ENCODE measurements at regions not wholly inside any gene's neighbourhood (a gene's known extent, or its start where the extent isn't known, plus 50 kb on each side); places are given as distances from the start of the nearest gene placed in this dataset.
"Not testable (repeated sequence)": the region's sequence is repeated elsewhere in the genome, so short reads cannot be mapped to it uniquely, and the experiment has no call there.

DNA sequence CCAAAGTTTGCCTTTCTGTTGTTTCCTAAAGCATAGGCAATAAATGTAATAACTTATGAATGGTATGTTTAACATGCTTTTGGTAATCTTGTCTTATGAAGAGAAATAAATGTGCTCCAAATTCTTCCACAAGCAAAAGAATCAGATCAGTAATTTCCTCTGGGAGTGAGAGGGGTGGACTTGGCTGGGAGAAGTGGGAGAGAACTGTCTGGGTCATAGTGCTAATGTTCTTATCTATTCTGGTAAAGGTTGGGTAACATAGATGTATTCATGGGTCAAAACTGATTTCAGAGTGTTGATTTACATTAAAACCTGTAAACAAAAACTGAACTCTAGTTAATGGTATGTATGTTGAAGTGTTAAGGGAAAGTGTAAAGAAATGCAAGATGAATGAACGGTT is 211.7 kb upstream of the IRS2 start:
- Histone ChIP-seq H3K27me3 (ENCODE audit: control insufficient read depth in 1 of 2, insufficient read depth in 2 of 2, low read length in 2 of 2) (peaks cover 0 to 3% of the 10 kb centered on the region in 2 donors), H3K4me3 (ENCODE audit: low read length in 2 of 2) (no peak overlapping the region), H3K9ac (ENCODE audit: low read length in 2 of 2) (no peak overlapping the region), H3K27ac (ENCODE audit: low read length) (no peak overlapping the region), H3K4me1 (ENCODE audit: control insufficient read depth, insufficient read depth, low read length) (no peaks in the 10 kb centered on the region), H3K36me3 (ENCODE audit: control insufficient read depth in 2 of 2, insufficient read depth in 2 of 2, low read length in 2 of 2) (no peaks in the 10 kb centered on the region), H3K9me3 (ENCODE audit: control insufficient read depth in 2 of 2, low read length in 2 of 2) (no peaks in the 10 kb centered on the region)

DNA sequence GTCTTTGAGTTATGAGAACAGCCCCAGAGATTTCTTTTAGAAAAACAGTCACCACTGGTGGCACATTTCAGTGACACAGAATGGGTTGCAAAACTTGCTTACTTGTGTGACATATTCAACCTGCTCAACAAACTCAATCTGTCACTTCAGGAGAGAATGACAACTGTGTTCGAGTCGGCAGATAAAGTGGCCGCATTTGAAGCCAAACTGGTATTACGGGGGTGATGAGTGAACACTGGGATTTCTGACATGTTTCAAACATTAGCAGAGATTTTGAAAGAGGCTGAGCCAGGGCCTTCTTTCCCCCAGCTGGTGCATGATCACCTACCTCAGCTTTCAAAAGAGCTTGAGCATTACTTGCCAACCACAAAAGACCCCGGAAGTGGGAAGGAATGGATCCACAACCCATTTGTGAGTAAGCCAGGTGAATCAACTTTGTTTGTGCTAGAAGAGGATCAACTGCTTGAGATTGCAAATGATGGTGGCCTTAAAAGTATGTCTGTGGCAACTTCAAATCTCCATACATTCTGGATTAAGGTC is 210.7 kb upstream of the IRS2 start:
- H3K4me1 ChIP-seq (ENCODE audit: control insufficient read depth, insufficient read depth, low read length); H3K9me3 ChIP-seq (ENCODE audit: control insufficient read depth in 2 of 2, low read length in 2 of 2); H3K27ac ChIP-seq (ENCODE audit: low read length); H3K4me3 ChIP-seq (ENCODE audit: low read length in 2 of 2); H3K27me3 ChIP-seq (ENCODE audit: control insufficient read depth in 1 of 2, insufficient read depth in 2 of 2, low read length in 2 of 2); H3K9ac ChIP-seq (ENCODE audit: low read length in 2 of 2); H3K36me3 ChIP-seq (ENCODE audit: control insufficient read depth in 2 of 2, insufficient read depth in 2 of 2, low read length in 2 of 2): not testable (repeated sequence)

- Histone ChIP-seq H3K27ac (ENCODE audit: low read length) (no peak overlapping the region), H3K9me3 (ENCODE audit: control insufficient read depth in 2 of 2, low read length in 2 of 2) (no peaks in the 10 kb centered on the region), H3K4me3 (ENCODE audit: low read length in 2 of 2) (no peak overlapping the region), H3K4me1 (ENCODE audit: control insufficient read depth, insufficient read depth, low read length) (no peaks in the 10 kb centered on the region), H3K27me3 (ENCODE audit: control insufficient read depth in 1 of 2, insufficient read depth in 2 of 2, low read length in 2 of 2) (peaks cover 0 to 3% of the 10 kb centered on the region in 2 donors), H3K9ac (ENCODE audit: low read length in 2 of 2) (no peak overlapping the region), H3K36me3 (ENCODE audit: control insufficient read depth in 2 of 2, insufficient read depth in 2 of 2, low read length in 2 of 2) (no peaks in the 10 kb centered on the region)
These were observed 210.1 kb upstream of the IRS2 start for GRCh38 chr13:109996404-109996960.

- Histone ChIP-seq H3K9ac (ENCODE audit: low read length in 2 of 2) (no peak overlapping the region), H3K27ac (ENCODE audit: low read length) (no peak overlapping the region), H3K4me3 (ENCODE audit: low read length in 2 of 2) (no peak overlapping the region), H3K27me3 (ENCODE audit: control insufficient read depth in 1 of 2, insufficient read depth in 2 of 2, low read length in 2 of 2) (peaks cover 0 to 3% of the 10 kb centered on the region in 2 donors), H3K4me1 (ENCODE audit: control insufficient read depth, insufficient read depth, low read length) (no peaks in the 10 kb centered on the region), H3K9me3 (ENCODE audit: control insufficient read depth in 2 of 2, low read length in 2 of 2) (no peaks in the 10 kb centered on the region), H3K36me3 (ENCODE audit: control insufficient read depth in 2 of 2, insufficient read depth in 2 of 2, low read length in 2 of 2) (no peaks in the 10 kb centered on the region)
These were observed 209.2 kb upstream of the IRS2 start for GRCh38 chr13:109995578-109995977.

DNA sequence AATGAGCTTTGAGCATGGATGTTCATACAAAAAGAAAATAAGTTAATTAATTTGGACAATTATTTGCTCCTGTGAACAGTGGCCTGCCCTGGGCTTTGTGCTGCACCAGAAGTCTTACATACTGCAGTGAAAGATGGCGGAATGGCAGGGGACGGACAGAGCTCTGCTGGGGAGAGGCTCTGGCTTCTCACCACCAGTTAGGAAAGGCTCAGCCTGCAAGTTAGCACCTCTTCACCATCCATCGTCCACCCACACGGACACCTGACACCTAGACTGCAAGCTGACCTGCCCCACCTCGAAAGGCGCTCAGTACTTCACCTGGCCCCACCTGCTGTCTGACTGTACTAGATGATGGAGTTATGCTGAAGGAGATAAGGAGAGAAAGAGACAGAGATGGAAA is 203.9 kb upstream of the IRS2 start:
- no peaks in the 10 kb centered on the region for H3K9me3 ChIP-seq (ENCODE audit: control insufficient read depth in 2 of 2, low read length in 2 of 2)
- peaks cover 0 to under 1% of the 10 kb centered on the region in 2 donors for H3K27me3 ChIP-seq (ENCODE audit: control insufficient read depth in 1 of 2, insufficient read depth in 2 of 2, low read length in 2 of 2)
- no peak overlapping the region for H3K27ac ChIP-seq (ENCODE audit: low read length)
- no peak overlapping the region for H3K4me3 ChIP-seq (ENCODE audit: low read length in 2 of 2)
- no peaks in the 10 kb centered on the region for H3K36me3 ChIP-seq (ENCODE audit: control insufficient read depth in 2 of 2, insufficient read depth in 2 of 2, low read length in 2 of 2)
- no peak overlapping the region for H3K9ac ChIP-seq (ENCODE audit: low read length in 2 of 2)
- H3K4me1 ChIP-seq (ENCODE audit: control insufficient read depth, insufficient read depth, low read length) = no peaks in the 10 kb centered on the region

DNA sequence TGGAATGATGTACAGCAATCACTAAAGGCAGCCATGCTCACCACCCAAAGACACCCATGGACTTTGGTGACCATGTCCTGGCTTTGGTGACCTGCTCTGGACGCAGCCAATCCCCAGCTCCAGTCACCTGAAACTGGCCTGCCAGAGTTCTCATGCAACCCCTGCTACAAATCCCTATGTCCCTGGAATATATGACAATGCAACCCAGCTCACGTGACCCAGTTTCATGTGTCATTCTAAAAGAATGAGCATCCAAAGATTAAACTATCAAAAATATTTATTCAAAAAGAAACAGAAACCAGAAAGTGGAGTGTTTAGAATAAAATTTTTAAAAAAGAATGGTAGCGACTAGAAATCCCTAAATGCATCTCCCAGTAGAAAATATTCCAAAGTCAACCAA is 203.3 kb upstream of the IRS2 start:
- Histone ChIP-seq H3K9me3 (ENCODE audit: control insufficient read depth in 2 of 2, low read length in 2 of 2) (no peaks in the 10 kb centered on the region), H3K9ac (ENCODE audit: low read length in 2 of 2) (no peak overlapping the region), H3K4me1 (ENCODE audit: control insufficient read depth, insufficient read depth, low read length) (no peaks in the 10 kb centered on the region), H3K27me3 (ENCODE audit: control insufficient read depth in 1 of 2, insufficient read depth in 2 of 2, low read length in 2 of 2) (no peaks in the 10 kb centered on the region), H3K36me3 (ENCODE audit: control insufficient read depth in 2 of 2, insufficient read depth in 2 of 2, low read length in 2 of 2) (no peaks in the 10 kb centered on the region), H3K27ac (ENCODE audit: low read length) (no peak overlapping the region), H3K4me3 (ENCODE audit: low read length in 2 of 2) (no peak overlapping the region)

- Histone ChIP-seq H3K9ac (ENCODE audit: low read length in 2 of 2) (no peak overlapping the region), H3K4me1 (ENCODE audit: control insufficient read depth, insufficient read depth, low read length) (no peaks in the 10 kb centered on the region), H3K27me3 (ENCODE audit: control insufficient read depth in 1 of 2, insufficient read depth in 2 of 2, low read length in 2 of 2) (no peaks in the 10 kb centered on the region), H3K36me3 (ENCODE audit: control insufficient read depth in 2 of 2, insufficient read depth in 2 of 2, low read length in 2 of 2) (no peaks in the 10 kb centered on the region), H3K9me3 (ENCODE audit: control insufficient read depth in 2 of 2, low read length in 2 of 2) (no peaks in the 10 kb centered on the region), H3K27ac (ENCODE audit: low read length) (no peak overlapping the region), H3K4me3 (ENCODE audit: low read length in 2 of 2) (no peak overlapping the region)
These were observed 202.8 kb upstream of the IRS2 start for GRCh38 chr13:109989155-109989554.

- no peaks in the 10 kb centered on the region for H3K9me3 ChIP-seq (ENCODE audit: control insufficient read depth in 2 of 2, low read length in 2 of 2)
- H3K4me3 ChIP-seq (ENCODE audit: low read length in 2 of 2) = no peak overlapping the region
- H3K4me1 ChIP-seq (ENCODE audit: control insufficient read depth, insufficient read depth, low read length) = no peaks in the 10 kb centered on the region
- no peaks in the 10 kb centered on the region for H3K36me3 ChIP-seq (ENCODE audit: control insufficient read depth in 2 of 2, insufficient read depth in 2 of 2, low read length in 2 of 2)
- no peak overlapping the region for H3K27ac ChIP-seq (ENCODE audit: low read length)
- no peak overlapping the region for H3K9ac ChIP-seq (ENCODE audit: low read length in 2 of 2)
- H3K27me3 ChIP-seq (ENCODE audit: control insufficient read depth in 1 of 2, insufficient read depth in 2 of 2, low read length in 2 of 2) = no peaks in the 10 kb centered on the region
These were observed 200.5 kb upstream of the IRS2 start for GRCh38 chr13:109986851-109987250.

DNA sequence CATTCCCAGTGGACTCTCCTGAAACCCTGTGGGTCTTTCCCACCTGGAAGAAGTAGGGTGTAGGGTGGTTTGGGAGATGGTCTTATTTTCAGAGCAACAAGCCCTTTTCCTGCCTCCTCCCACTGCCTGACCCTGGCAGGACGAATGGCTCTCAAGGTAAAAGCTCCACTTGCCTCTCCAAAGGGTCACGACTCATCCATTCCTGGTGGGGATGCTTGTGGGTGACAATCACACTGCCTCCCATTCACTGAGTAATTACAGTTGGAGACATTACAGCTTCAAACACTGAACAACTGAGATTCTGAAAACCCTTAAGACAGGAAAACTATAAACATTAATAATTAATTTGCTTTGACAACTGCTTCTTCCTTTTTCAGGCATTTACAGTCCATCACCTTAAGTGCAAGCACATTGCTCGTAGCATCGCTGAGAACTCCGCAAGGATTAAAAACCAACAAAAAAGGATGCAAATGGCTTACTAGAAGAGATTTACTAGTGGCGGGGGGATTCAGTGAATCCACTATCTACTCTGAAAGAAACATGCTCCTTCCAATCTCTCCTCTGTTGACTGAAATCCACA is 199.6 kb upstream of the IRS2 start:
- H3K36me3 ChIP-seq (ENCODE audit: control insufficient read depth in 2 of 2, insufficient read depth in 2 of 2, low read length in 2 of 2) = no peaks in the 10 kb centered on the region
- H3K9ac ChIP-seq (ENCODE audit: low read length in 2 of 2) = no peak overlapping the region
- no peak overlapping the region for H3K4me3 ChIP-seq (ENCODE audit: low read length in 2 of 2)
- no peaks in the 10 kb centered on the region for H3K27me3 ChIP-seq (ENCODE audit: control insufficient read depth in 1 of 2, insufficient read depth in 2 of 2, low read length in 2 of 2)
- no peaks in the 10 kb centered on the region for H3K4me1 ChIP-seq (ENCODE audit: control insufficient read depth, insufficient read depth, low read length)
- H3K9me3 ChIP-seq (ENCODE audit: control insufficient read depth in 2 of 2, low read length in 2 of 2) = no peaks in the 10 kb centered on the region
- no peak overlapping the region for H3K27ac ChIP-seq (ENCODE audit: low read length)

DNA sequence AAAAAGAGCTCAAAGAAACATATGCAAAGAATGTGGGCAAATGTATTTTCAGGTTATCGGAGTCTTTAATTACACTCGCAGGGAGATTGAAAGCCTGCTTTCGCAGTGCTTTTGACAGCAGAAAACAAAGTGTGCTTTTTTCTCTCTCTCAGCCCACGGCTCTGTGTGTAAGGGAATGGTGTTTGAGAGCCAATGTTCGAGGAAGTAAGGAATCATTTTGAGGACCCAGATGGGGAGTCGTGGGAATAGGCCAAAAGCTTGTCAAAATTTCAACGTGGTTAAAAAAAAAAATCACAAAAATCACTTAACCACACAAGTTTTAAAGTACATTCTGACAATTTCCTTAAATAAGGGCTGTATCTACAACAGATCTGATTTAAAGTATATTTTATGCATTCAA is 197.1 kb upstream of the IRS2 start:
- H3K27ac ChIP-seq (ENCODE audit: low read length) = no peak overlapping the region
- H3K9ac ChIP-seq (ENCODE audit: low read length in 2 of 2) = no peak overlapping the region
- no peak overlapping the region for H3K4me3 ChIP-seq (ENCODE audit: low read length in 2 of 2)
- no peaks in the 10 kb centered on the region for H3K36me3 ChIP-seq (ENCODE audit: control insufficient read depth in 2 of 2, insufficient read depth in 2 of 2, low read length in 2 of 2)
- no peaks in the 10 kb centered on the region for H3K9me3 ChIP-seq (ENCODE audit: control insufficient read depth in 2 of 2, low read length in 2 of 2)
- no peaks in the 10 kb centered on the region for H3K4me1 ChIP-seq (ENCODE audit: control insufficient read depth, insufficient read depth, low read length)
- H3K27me3 ChIP-seq (ENCODE audit: control insufficient read depth in 1 of 2, insufficient read depth in 2 of 2, low read length in 2 of 2) = peaks cover 0 to 2% of the 10 kb centered on the region in 2 donors

- Histone ChIP-seq H3K9me3 (ENCODE audit: control insufficient read depth in 2 of 2, low read length in 2 of 2) (no peaks in the 10 kb centered on the region), H3K36me3 (ENCODE audit: control insufficient read depth in 2 of 2, insufficient read depth in 2 of 2, low read length in 2 of 2) (no peaks in the 10 kb centered on the region), H3K27ac (ENCODE audit: low read length) (no peak overlapping the region), H3K4me3 (ENCODE audit: low read length in 2 of 2) (no peak overlapping the region), H3K4me1 (ENCODE audit: control insufficient read depth, insufficient read depth, low read length) (no peaks in the 10 kb centered on the region), H3K9ac (ENCODE audit: low read length in 2 of 2) (no peak overlapping the region), H3K27me3 (ENCODE audit: control insufficient read depth in 1 of 2, insufficient read depth in 2 of 2, low read length in 2 of 2) (peaks cover 0 to 2% of the 10 kb centered on the region in 2 donors)
These were observed 194.6 kb upstream of the IRS2 start for GRCh38 chr13:109981000-109981399.
